Activated CD8-positive, alpha-beta memory T cell treated with anti-CD3 and anti-CD28 coated beads for 4 hours (primary cell): ENCODE measurements at regions not wholly inside any gene's neighbourhood (a gene's known extent, or its start where the extent isn't known, plus 50 kb on each side); places are given as distances from the start of the nearest gene placed in this dataset.

Experiments
- DNase-seq, 2 donors: peaks; one replicate each; pipeline ENCODE4 v3.0.0-alpha.2; 2020; ENCODE audit warnings: low read depth in 2 of 2

DNA sequence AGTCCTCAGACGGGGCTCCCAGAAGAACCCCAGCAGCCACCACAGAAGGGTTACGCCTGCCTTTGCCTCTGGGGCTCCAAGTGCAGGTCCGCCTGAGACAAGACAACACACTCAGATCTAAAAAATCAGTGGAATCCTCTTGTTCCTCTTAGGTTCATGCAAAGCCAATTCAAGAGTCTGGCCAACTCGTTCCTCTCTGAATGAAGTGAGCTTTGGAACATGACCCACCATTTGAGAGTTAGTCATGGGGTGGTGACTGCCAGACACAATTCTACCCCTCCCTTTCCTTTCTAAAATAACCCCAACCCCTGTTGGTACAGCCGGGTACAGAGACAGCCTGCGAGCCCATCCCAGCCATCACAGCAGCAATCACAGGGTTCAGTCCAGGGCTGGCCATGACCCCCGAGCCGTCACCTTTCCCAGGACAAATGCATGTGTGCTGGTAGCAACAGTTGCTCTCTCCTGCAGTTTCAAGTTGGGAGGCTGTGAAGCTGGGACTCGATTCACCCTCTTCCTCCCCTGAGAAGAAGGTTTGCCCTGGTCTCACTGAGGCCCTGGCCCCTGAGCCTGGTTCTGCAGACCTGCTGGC lies 183.1 kb upstream of the SH3BP4 start:
- no peak for DNase-seq

DNA sequence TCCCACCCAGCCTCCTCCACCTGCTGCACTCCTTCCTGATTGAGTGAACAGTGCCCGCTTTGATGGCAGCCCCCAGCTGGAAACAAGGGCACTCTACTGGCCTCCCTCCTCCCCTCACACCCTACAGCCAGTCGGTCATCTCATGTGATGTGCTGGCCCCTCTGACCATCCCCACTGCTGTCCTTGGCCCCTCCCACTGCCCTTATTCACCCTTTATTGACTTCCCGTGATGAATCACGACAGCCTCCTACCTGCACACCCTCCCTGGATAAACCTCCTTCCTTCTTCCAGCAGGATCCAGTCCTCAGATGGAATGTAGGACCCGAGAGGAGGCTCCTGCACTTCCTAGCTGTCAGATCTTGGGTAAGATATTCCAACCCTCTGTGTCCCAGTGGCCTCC lies 186.5 kb upstream of the SH3BP4 start:
- no peak for DNase-seq

DNA sequence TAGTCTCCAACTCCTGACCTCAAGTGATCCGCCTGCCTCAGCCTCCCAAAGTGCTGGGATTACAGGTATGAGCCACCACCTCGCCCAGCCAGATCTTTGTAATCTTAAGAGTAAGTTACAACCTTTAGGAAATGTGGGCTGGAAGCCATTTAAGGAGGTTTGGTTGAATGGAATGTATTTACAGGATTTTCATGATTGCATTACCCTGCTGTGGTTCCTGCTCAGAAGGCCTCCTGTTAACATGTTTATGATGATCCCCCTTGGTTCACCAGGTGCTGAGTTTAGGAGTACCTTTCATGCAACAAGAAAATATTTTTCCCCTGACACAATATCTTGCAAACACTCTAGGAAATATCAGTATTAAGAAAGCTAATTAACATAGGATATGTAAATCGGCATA lies 187.4 kb upstream of the SH3BP4 start:
- no peak for DNase-seq

DNA sequence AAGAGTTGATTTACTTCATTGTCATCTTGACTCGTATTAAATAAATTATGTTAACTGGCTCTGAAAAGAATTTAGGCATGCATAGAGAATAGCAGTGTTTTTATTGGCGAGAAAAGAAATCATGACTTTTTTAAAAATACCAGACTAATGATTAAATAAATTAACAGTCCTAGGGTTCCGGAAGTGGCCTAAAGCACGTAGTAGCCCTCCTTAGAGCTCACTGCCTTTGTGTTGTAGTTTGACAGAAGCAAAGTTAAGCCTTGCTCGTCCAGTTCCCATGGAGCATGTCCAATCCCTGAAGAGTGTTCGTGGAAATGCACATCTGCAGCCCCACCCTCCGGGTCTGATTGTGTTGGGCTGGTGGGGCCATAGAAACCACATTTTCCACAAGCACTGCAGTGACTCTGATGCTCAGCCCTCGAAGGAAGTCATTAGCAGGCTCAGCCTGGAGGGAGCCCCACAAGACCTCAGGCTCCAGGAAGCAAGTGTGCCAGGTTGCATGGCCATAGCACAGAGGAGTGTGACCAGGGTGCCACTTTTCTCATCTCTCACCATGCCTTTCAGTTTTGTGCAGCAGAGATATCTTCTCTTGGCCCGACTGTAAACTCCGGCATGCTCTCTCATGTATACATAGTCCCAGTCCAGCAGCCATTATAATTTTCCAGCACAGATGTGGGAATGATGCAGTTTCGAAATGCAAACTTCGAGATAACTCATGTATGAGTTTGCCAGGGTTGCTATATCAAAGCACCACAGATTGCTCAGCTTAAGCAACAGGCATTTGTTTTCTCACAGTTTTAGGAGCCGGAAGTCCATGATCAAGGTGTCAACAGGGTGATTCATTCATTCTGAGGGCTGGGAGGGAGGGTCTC lies 188.6 kb upstream of the SH3BP4 start:
- no peak for DNase-seq

DNA sequence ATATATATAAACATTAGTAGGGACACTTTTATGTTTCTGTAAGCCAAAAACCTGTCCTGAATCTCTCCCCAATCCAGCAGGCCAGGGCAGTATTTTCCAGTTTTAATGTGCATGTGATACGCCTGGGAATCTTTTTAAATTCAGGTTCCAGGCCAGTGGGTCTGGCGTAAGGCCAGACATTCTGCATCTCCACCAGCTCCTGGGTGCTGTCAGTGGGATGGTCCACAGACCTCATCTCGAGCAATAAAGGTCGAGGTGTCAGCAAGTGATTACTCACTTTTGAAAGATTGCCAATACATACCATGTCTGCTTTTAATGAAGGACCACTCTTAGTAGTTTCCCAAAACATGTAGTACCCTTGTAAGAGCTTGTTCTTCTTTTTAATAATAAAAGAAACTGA lies 189.9 kb upstream of the SH3BP4 start:
- DNase-seq: no peak

DNA sequence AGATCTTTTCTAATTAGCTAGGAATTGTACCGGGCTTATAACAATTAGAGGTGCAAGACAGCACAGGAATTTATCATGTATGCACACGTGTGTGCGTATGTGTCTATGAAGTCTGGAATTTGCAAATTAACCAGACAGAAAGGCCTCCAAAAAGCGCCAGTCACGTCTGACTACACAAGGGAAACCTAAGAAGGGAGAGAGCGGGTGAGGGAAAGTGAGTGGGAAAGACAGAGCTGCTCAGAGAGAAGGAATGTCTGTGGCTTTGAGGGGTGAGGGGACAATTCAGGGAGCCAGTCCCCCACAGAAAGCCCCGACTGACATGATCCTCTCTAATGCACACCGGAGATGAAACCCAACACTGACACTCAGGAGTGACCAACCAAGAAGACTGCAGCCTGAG lies 197.7 kb upstream of the SH3BP4 start:
- DNase-seq: no peak

DNA sequence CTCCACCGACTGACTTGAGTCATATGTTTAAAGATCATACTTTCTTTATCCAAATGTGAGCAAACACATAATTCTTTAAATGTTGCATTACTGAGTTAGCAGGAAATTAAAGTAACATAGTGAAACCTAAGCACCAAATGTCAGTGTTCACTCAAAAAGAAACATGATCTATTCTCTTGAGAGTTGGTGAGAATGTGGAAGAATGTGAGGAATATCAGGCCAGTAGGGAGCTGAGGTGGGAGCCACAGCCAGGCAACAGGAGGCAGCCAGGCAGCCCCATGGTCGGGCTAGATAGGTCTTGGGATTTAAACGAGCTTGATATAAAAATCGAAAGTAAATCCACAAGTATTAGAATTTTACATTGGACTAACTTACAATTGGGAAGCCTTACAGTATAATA lies 198.1 kb upstream of the SH3BP4 start:
- no peak for DNase-seq

DNA sequence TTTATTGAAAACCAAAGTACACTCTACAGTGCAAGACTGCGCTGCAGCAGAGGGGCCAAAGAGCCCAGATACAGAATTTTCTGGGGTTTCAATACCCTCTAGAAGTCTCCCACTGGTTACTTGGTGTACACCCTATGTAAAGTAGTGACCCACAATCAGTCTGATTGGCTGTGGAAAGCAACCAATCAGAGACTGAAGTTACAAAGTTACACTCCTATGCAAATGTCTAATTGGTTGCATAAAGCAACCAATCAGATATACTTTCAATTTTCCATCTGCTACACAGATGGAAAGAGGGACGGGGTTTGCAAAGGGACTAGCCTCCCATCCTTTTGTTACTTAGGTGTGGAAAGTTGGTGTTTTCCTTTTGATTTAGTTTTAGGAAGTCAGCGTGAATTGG lies 198.9 kb upstream of the SH3BP4 start:
- DNase-seq: no peak

DNA sequence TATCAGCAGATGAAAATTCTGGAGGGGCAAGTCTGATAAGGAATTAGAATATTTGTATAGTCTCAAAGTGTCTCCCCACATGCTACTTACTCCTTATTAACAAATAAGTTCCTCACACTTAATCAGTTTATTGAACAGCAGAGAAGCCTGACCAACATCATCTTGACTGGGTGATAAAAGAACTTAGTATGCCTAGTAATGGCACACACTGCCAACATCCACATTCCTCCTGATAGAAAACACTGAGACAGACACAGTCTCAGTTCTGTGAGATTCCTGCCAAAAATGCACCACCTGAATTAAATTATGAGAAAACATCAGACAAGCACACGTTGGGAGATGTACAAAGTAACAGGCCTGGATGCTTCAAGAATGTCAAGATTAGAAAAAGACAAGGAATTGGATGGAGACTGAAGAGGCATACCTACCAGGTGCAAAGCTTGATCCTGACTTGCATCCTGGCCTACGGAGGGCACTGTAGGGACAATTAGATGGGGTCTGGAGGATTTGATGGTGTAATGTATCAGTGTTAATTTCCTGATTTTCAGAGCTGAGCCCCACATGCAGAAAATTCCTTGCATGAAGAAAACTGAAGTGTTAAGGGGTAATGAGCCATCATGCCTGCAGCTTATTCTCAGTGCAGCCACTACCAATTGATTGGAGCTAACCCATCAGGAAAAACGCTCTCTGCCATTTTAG lies 200.4 kb upstream of the SH3BP4 start:
- DNase-seq: no peak

DNA sequence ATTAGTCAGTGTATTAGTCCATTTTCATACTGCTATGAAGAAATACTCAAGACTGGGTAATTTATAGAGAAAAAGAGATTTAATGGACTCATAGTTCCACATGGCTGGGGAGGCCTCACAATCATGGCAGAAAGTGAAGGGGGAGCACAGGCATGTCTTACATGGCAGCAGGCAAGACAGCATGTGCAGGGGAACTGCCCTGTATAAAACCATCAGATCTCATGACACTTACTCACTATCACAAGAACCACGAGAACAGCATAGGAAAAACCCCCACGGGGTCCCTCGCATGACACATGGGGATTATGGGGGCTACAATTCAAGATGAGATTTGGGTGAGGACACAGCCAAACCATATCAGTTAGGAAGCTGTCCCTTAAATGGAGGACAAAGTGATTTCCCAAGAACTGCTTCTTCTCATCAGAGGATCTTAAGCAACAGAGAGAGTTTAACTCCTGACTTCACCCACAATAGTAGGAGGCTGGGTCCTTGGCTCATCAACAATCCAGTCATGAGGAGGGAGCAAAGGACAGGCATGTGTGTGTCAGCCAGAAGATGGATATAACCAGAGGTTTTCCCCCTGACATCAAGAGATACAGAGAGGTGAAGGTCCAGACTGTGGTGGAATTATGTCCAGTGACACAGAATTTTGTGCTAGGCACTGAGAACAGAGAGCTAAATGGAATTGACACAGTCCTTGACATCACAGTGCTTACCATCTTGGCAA lies 203.8 kb upstream of the SH3BP4 start:
- DNase-seq: no peak

DNA sequence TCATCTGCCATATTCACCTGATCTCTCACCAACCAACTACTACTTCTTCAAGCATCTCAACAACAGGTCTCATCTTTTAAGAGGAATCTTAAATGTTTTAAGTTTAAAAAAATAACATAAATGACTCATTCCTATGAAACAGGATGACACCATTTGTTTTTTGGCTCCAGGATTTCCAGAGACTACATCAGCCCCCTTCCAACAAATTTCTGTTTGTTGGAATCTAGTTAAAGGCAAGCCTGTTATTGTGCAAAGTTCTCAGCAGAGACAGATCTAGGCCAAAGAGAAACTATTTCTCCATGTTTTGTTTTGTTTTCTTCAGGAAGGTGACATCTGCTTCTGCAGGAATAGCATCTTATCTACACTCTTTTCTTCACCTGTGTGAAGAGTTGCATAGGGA lies 204.8 kb upstream of the SH3BP4 start:
- no peak for DNase-seq

DNA sequence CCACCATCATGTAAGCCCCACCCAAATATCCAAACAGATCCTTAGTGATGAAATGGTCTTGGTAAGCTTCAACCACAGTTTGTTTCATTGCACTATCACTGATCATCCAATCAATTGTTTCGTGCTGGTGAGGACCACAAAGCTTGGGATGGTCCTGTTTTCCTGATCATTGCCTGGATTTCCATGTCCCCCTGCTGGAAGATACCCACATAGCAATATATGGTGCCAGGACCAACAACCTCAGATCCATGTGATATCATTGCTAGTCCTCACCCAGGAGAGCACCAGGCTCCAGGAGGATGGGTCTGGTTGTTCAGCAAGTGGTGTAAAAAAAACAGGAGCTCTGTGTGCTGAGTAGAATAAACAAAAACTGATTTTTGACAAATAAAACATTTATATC lies 206.5 kb upstream of the SH3BP4 start:
- DNase-seq: no peak

DNA sequence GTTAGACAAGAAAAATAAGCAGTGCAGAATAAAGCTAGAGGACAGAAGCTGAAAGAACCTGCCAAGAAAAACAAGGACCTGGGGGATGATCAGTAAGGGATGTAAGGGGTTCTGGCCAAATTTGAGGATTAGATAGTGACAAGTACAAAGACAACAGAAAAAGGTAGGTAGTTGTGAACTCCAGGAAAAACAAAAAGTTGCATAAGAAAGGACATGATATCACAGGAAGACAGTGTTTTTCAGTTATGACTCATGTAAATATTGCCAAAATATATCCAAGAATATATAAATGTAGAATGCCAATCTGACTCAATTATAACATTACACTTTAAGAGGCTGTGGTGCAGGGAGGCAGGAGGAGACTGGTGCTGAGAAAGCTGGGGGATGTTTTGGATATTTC lies 209.8 kb upstream of the SH3BP4 start:
- DNase-seq: no peak

DNA sequence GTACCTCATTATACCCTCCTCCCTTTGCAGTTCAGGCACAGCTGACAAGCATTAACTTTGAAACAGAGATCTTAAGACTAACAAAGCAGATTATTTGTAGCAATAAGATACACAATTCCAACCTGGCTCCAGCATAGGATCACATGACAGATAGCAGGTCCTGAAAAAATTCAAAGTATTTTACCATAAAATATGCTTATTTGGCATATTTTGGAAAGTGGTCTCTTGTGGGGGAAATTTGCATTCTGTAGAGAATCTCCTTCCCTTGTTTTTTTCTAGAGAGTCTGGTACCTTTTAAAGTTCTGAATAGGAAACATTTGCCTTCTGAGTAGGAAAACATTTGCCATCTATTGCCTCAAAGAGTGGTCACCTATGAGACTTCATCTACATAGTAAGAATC lies 212.8 kb upstream of the SH3BP4 start:
- DNase-seq: no peak

DNA sequence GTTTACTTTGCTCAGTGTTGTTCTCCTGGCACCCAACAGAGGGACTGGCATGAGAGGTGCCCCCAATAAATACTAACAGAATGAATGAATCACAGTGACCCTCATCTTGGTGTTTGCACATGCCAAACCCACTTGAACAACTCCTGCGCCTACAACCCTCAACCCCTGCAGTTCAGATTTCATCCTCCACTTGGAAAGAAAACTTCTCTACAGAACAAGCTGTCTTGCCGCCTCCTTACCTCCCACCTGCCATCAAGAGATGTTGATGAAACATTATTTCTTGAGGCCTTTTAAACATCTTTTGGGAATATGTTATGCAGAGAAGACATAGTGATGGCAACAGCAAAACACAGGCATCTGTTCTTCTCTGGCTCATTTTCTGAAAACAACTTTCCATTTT lies 216.0 kb upstream of the SH3BP4 start:
- DNase-seq: no peak

DNA sequence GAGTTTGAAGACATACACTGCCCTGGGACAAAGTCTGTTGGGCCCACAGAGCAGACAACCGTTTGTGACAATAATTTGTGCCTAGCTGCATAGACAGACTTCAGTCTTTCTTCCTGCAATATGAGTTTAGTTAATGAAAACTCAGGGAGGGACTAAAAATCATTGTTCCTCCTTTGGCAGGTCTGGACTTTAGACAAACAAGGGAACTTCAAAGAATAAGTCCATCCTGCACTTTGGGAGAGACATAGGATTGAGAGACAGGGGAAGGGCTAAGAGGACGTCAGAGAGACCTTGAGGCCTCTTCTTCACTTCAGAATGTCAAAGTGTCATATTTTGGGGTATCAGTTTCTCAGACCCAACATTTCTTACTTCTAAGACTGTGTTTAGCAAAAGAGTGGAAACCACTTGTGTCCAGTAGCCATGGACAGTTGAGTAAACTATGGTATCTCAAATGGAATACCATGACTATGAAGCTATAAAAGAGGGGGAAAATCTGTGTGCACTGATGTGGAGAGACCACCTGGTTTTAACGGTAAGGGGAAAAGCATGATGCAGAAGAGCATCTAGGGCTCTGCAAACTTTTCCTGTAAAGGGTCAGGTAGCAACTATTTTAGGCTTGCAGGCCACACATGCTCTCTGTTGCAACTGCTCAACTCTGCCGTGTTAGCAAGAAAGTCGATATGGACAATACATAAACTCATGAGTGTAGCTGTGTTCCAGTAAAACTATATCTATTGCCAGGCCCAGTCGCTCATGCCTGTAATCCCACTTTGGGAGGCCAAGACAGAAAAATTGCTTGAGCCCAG lies 217.8 kb upstream of the SH3BP4 start:
- no peak for DNase-seq

DNA sequence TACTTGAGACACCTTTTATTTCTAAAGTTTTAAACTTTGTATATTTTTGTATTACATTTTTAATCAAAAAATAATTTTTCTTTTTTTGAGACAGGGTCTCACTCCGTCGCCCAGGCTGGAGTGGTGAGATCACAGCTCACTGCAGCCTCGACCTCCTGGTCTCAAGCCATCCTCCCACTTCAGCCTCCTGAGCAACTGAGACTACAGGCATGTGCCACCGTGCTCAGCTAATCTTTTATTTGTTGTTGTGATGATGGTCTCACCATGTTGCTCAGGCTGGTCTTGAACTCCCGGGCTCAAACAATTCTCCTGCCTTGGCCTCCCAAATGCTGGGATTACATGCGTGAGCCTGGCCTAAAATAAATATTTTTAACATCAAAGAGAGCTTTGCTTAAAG lies 218.7 kb upstream of the SH3BP4 start:
- DNase-seq: no peak

DNA sequence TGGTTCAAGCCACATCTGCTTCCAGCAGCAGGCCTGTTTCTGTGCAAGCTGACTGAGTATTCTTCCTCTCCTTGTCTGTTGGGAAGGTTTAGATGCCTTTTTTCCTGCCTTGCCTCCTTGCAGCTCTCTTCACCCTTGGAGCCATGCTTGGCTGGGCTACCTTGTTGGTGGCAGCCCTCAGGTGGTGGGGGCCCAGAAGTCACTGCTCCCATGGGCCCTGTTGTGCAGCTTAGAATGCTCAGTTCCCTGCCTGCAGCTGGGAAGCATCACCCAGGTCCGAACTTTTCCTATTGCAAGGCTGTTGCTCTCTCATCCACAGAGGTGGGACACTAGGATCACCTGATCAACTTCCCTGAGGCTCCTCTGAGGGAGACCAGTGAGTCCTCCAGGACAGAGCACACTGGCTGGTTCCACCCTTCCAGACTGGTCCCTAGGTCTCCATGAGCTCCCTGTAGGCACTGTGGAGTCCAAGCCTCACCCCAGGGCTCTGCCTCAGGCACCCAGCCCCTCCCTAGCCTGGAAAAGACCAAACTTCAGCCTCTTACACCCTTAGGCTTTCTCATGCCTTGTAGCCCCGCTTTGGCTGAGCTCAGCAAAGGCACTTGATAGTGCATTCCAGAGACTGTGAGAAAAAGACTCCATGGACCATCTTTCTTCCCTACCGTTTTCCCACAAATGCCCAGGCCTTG lies 219.3 kb upstream of the SH3BP4 start:
- no peak for DNase-seq

DNA sequence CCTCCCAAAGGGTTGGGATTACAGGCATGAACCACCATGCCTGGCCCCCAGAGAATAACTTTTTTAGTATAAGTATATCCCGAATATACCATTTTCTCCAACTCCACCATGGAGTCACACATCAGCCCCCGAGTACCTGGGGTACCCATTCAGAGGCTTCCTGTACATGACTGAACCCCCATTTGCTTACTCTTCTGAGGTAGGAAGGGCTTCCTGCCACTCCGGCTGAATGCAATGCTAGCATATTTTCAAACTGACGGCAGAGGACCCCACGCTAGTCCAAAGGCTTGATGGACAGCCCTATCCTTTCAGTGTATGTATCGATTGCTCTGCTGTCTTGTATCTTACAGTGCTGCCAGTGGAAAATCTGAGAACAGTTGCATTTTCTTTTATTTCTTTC lies 220.6 kb upstream of the SH3BP4 start:
- DNase-seq: no peak

DNA sequence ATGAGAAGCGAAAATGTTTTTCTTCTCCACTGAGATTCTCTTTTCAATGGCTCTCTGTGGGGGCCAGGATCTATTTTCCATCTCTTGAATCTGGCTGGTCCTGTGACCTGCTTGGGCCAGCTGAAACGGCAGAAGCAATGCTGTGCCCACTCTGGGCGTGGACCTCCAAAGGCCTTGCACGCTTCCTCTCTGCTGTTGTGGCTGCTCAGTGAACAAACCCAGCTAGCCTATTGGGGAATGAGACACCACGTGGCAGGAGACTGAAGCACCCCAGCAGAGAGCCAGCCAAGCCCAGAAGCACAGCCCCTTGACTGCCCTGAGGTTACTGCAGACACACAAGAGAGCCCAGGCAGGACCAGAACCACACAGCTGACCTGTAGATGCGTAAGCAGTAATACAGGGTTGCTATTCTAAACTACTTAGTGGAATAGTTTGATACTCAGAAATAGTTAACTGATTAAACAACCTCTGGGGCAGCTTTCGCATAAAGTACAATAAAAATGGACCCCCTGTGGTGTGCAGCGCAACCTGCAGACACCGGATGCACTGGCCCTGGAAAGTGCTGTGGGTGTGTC lies 221.7 kb upstream of the SH3BP4 start:
- no peak for DNase-seq
